ENCODE measurements at regions not wholly inside any gene's neighbourhood (a gene's known extent, or its start where the extent isn't known, plus 50 kb on each side); places are given as distances from the start of the nearest gene placed in this dataset.

GRCh38 chr2:58866946-58867345, 625.8 kb upstream of the FANCL start:
- no peak for TF ChIP-seq CTCF (IDR thresholded peaks at IDR 0.05; ENCODE audit: low read depth, low read length)
- no peak for TF ChIP-seq EZH2phosphoT487 (IDR thresholded peaks at IDR 0.05; ENCODE audit: low read depth)

Measured in OCI-LY3 (cell line).